ENCODE measurements at regions not wholly inside any gene's neighbourhood (a gene's known extent, or its start where the extent isn't known, plus 50 kb on each side); places are given as distances from the start of the nearest gene placed in this dataset.
"Not testable (repeated sequence)": the region's sequence is repeated elsewhere in the genome, so short reads cannot be mapped to it uniquely, and the experiment has no call there.

- DNase-seq (ENCODE audit: low read depth in 2 of 3, low spot score in 2 of 3): no peak
These were observed 277.0 kb upstream of the B3GALT2 start for GRCh38 chr1:193463326-193463932.

- peak in 2 of 3 donors; percentile 22 to 70 for DNase-seq (ENCODE audit: low read depth in 2 of 3, low spot score in 2 of 3)
These were observed 276.4 kb upstream of the B3GALT2 start for GRCh38 chr1:193462629-193463320.

GRCh38 chr1:193458628-193459027 lies 272.2 kb upstream of the B3GALT2 start:
- no peak for DNase-seq (ENCODE audit: low read depth in 2 of 3, low spot score in 2 of 3)

GRCh38 chr1:193457676-193458075 lies 271.3 kb upstream of the B3GALT2 start:
- no peak for DNase-seq (ENCODE audit: low read depth in 2 of 3, low spot score in 2 of 3)

GRCh38 chr1:193456811-193457280 lies 270.4 kb upstream of the B3GALT2 start:
- no peak for DNase-seq (ENCODE audit: low read depth in 2 of 3, low spot score in 2 of 3)

- DNase-seq (ENCODE audit: low read depth in 2 of 3, low spot score in 2 of 3): no peak
These were observed 265.2 kb upstream of the B3GALT2 start for GRCh38 chr1:193451606-193452005.

GRCh38 chr1:193451001-193451400 lies 264.6 kb upstream of the B3GALT2 start:
- no peak for DNase-seq (ENCODE audit: low read depth in 2 of 3, low spot score in 2 of 3)

- DNase-seq (ENCODE audit: low read depth in 2 of 3, low spot score in 2 of 3): peak in 1 of 3 donors; percentile 4
These were observed 262.5 kb upstream of the B3GALT2 start for GRCh38 chr1:193448682-193449461.

- no peak for DNase-seq (ENCODE audit: low read depth in 2 of 3, low spot score in 2 of 3)
These were observed 257.5 kb upstream of the B3GALT2 start for GRCh38 chr1:193443886-193444285.

GRCh38 chr1:193438771-193439170 lies 252.4 kb upstream of the B3GALT2 start:
- no peak for DNase-seq (ENCODE audit: low read depth in 2 of 3, low spot score in 2 of 3)

GRCh38 chr1:193438312-193438711 lies 251.9 kb upstream of the B3GALT2 start:
- no peak for DNase-seq (ENCODE audit: low read depth in 2 of 3, low spot score in 2 of 3)

GRCh38 chr1:193437785-193438184 lies 251.4 kb upstream of the B3GALT2 start:
- DNase-seq (ENCODE audit: low read depth in 2 of 3, low spot score in 2 of 3): no peak

- not testable (repeated sequence) for DNase-seq (ENCODE audit: low read depth in 2 of 3, low spot score in 2 of 3)
These were observed 250.9 kb upstream of the B3GALT2 start for GRCh38 chr1:193437333-193437732.

GRCh38 chr1:193435781-193436180 lies 249.4 kb upstream of the B3GALT2 start:
- no peak for DNase-seq (ENCODE audit: low read depth in 2 of 3, low spot score in 2 of 3)

- no peak for DNase-seq (ENCODE audit: low read depth in 2 of 3, low spot score in 2 of 3)
These were observed 247.9 kb upstream of the B3GALT2 start for GRCh38 chr1:193434319-193434718.

GRCh38 chr1:193433599-193433998 lies 247.2 kb upstream of the B3GALT2 start:
- DNase-seq (ENCODE audit: low read depth in 2 of 3, low spot score in 2 of 3): no peak

- no peak for DNase-seq (ENCODE audit: low read depth in 2 of 3, low spot score in 2 of 3)
These were observed 246.7 kb upstream of the B3GALT2 start for GRCh38 chr1:193432979-193433587.

GRCh38 chr1:193431265-193431977 lies 245.0 kb upstream of the B3GALT2 start:
- DNase-seq (ENCODE audit: low read depth in 2 of 3, low spot score in 2 of 3): no peak

GRCh38 chr1:193427524-193427923 lies 241.1 kb upstream of the B3GALT2 start:
- no peak for DNase-seq (ENCODE audit: low read depth in 2 of 3, low spot score in 2 of 3)

- DNase-seq (ENCODE audit: low read depth in 2 of 3, low spot score in 2 of 3): no peak
These were observed 239.6 kb upstream of the B3GALT2 start for GRCh38 chr1:193426061-193426460.

- DNase-seq (ENCODE audit: low read depth in 2 of 3, low spot score in 2 of 3): no peak
These were observed 235.1 kb upstream of the B3GALT2 start for GRCh38 chr1:193421487-193421886.

Data from hematopoietic multipotent progenitor cell (in vitro differentiated cells).